ENCODE measurements at regions not wholly inside any gene's neighbourhood (a gene's known extent, or its start where the extent isn't known, plus 50 kb on each side); places are given as distances from the start of the nearest gene placed in this dataset.

DNA sequence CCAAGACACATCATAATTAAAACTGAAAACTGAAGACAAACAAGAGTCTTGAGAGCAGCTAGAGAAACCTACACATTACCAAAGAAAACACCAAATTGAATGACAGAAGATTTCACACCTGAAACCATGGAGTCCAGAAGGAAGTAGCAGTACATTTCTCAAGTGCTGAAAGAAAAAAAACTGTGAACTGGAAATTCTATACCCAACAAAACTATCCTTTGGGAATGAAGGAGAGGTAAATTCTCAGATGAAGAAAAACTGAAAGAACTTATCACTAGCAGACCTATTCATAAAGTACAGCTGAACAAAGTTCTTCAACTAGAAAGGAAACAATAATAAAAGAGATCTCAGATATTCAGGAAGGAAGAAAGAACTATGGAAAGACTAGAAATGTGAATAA lies 198.7 kb upstream of the ZNF507 start:
- TF ChIP-seq CTCF (IDR thresholded peaks at IDR 0.05) = no peak
- no peak for TF ChIP-seq POLR2A (IDR thresholded peaks at IDR 0.05)
